ENCODE measurements at regions not wholly inside any gene's neighbourhood (a gene's known extent, or its start where the extent isn't known, plus 50 kb on each side); places are given as distances from the start of the nearest gene placed in this dataset.

DNA sequence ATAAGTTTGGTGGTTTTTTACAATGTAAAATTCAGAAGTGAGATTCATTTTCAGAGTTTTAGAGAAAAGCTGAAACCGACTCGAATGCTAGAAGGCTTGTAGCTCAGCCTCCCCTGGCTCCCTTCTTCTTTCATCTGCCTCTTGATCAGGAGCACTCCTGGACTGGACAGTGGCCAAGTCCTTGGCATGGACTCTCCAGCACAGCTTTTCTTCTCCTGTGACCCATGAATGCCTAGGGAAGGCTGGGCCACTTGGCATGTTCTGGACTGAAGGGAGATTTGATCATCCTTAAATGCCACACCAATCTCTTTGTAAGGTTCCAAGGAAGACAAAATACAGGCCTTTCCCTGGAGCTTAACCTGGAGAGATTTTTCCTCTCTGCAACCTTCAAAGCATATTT lies 384.0 kb upstream of the SASH1 start:
- Histone ChIP-seq H2AFZ (replicated peaks; ENCODE audit: low read length, poor library complexity) (no peak overlapping the region), H2BK15ac (ENCODE audit: low read depth, low read length) (no peak overlapping the region), H3K9ac (ENCODE audit: low read depth, low read length) (no peak overlapping the region), H3K9me3 (ENCODE audit: control insufficient read depth, insufficient read depth, low read length) (no peaks in the 10 kb centered on the region), H3K18ac (ENCODE audit: low read depth, low read length) (no peak overlapping the region), H3K4me3 (ENCODE audit: insufficient read depth, low read depth, low read length) (no peak overlapping the region), H3K4ac (ENCODE audit: low read depth, low read length) (no peak overlapping the region), H2BK120ac (ENCODE audit: low read depth, low read length) (no peak overlapping the region), H2AK5ac (ENCODE audit: low read depth, low read length) (no peak overlapping the region), H3K4me1 (ENCODE audit: control insufficient read depth, insufficient read depth, low read length) (peaks cover 2% of the 10 kb centered on the region; the same call in 1 of the 2 replicates), H3K4me2 (ENCODE audit: low read depth, low read length) (no peak overlapping the region), H3K27ac (ENCODE audit: insufficient read depth, low read length) (no peak overlapping the region), H3K23ac (ENCODE audit: low read depth, low read length) (no peak overlapping the region), H3K9me1 (ENCODE audit: insufficient read depth, low read length) (no peaks in the 10 kb centered on the region), H4K91ac (ENCODE audit: insufficient read depth, low read depth, low read length) (no peak overlapping the region), H2AK9ac (replicated peaks; ENCODE audit: low read depth, low read length, poor library complexity) (no peak overlapping the region), H3K56ac (ENCODE audit: extremely low read depth, insufficient read depth, low read length) (no peak overlapping the region), H3K36me3 (ENCODE audit: control insufficient read depth, insufficient read depth, low read length) (no peaks in the 10 kb centered on the region), H4K8ac (ENCODE audit: low read depth in 2 of 2, low read length in 2 of 2) (no peak overlapping the region), H3K14ac (replicated peaks; ENCODE audit: low read depth, low read length) (no peak overlapping the region; the same call in 1 of the 2 replicates), H4K5ac (ENCODE audit: low read depth, low read length) (no peak overlapping the region), H3K79me1 (ENCODE audit: low read depth in 1 of 2, low read length in 2 of 2) (no peaks in the 10 kb centered on the region), H4K20me1 (ENCODE audit: insufficient read depth, low read length) (no peaks in the 10 kb centered on the region), H2BK5ac (ENCODE audit: low read depth, low read length, poor library complexity, severe bottlenecking) (no peak overlapping the region), H3K27me3 (ENCODE audit: control insufficient read depth, insufficient read depth, low read length) (no peaks in the 10 kb centered on the region), H2BK20ac (ENCODE audit: low read depth, low read length) (no peak overlapping the region)
- ATAC-seq (ENCODE audit: low read depth) (no peak), DNase-seq (no peak)
- in situ Hi-C loops (cut with MboI; ENCODE audit: low sequenced_read_pairs), result no loop called here
- ChIA-PET POLR2A (ENCODE audit: unreplicated experiment) (no interaction called here), CTCF (no interaction called here)
- dilution Hi-C loops (cut with HindIII; ENCODE audit: low sequenced_read_pairs, unreplicated experiment), result no loop called here
- TF ChIP-seq RAD21 (IDR thresholded peaks at IDR 0.05; ENCODE audit: low read length), result no peak
- no peak for TF ChIP-seq MXI1 (IDR thresholded peaks at IDR 0.05; ENCODE audit: borderline replicate concordance, low read depth, low read length)
- no peak for TF ChIP-seq MAFK (IDR thresholded peaks at IDR 0.05; ENCODE audit: low read depth, low read length)
- TF ChIP-seq, protein P1, sequence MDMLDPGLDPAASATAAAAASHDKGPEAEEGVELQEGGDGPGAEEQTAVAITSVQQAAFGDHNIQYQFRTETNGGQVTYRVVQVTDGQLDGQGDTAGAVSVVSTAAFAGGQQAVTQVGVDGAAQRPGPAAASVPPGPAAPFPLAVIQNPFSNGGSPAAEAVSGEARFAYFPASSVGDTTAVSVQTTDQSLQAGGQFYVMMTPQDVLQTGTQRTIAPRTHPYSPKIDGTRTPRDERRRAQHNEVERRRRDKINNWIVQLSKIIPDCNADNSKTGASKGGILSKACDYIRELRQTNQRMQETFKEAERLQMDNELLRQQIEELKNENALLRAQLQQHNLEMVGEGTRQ (IDR thresholded peaks at IDR 0.05; ENCODE audit: low read depth, low read length), result no peak
- TF ChIP-seq ELK1 (IDR thresholded peaks at IDR 0.05; ENCODE audit: borderline replicate concordance, low read depth, low read length), result no peak
- no peak for TF ChIP-seq BHLHE40 (IDR thresholded peaks at IDR 0.05; ENCODE audit: low read depth, low read length)
- TF ChIP-seq, protein P2, sequence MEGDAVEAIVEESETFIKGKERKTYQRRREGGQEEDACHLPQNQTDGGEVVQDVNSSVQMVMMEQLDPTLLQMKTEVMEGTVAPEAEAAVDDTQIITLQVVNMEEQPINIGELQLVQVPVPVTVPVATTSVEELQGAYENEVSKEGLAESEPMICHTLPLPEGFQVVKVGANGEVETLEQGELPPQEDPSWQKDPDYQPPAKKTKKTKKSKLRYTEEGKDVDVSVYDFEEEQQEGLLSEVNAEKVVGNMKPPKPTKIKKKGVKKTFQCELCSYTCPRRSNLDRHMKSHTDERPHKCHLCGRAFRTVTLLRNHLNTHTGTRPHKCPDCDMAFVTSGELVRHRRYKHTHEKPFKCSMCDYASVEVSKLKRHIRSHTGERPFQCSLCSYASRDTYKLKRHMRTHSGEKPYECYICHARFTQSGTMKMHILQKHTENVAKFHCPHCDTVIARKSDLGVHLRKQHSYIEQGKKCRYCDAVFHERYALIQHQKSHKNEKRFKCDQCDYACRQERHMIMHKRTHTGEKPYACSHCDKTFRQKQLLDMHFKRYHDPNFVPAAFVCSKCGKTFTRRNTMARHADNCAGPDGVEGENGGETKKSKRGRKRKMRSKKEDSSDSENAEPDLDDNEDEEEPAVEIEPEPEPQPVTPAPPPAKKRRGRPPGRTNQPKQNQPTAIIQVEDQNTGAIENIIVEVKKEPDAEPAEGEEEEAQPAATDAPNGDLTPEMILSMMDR (conservative IDR thresholded peaks at IDR 0.05; ENCODE audit: low read depth, low read length), result no peak
- no peak for TF ChIP-seq CHD1 (IDR thresholded peaks at IDR 0.05; ENCODE audit: low read depth, low read length)
- TF ChIP-seq RFX5 (IDR thresholded peaks at IDR 0.05; ENCODE audit: low read depth, low read length), result no peak
- no peak for TF ChIP-seq FOS (IDR thresholded peaks at IDR 0.05; ENCODE audit: low read depth, low read length)
- no peak for TF ChIP-seq RCOR1 (IDR thresholded peaks at IDR 0.05; ENCODE audit: insufficient replicate concordance, low read length)
- TF ChIP-seq NFE2L2 (IDR thresholded peaks at IDR 0.05; ENCODE audit: low read depth, low read length), result no peak
- no peak for TF ChIP-seq MAZ (IDR thresholded peaks at IDR 0.05; ENCODE audit: borderline replicate concordance, low read depth, low read length)
- TF ChIP-seq POLR2A (IDR thresholded peaks at IDR 0.05; ENCODE audit: low read depth, low read length), result no peak
- no peak for TF ChIP-seq SMC3 (IDR thresholded peaks at IDR 0.05; ENCODE audit: low read depth, low read length)
- TF ChIP-seq CEBPB (IDR thresholded peaks at IDR 0.05; ENCODE audit: low read depth, low read length), result no peak
- intact Hi-C loops (cut with micrococcal nuclease), result no loop called here
- no CpG with 5 or more reads among the region's 2 CpGs for WGBS, 2 experiments (ENCODE audit: extremely low coverage in 2 of 2, insufficient read length in 1 of 2)
- BruUV-seq (replicated peaks), result no TSS peak

Data from IMR-90 (cell line).